Panc1 (cell line): ENCODE measurements at regions not wholly inside any gene's neighbourhood (a gene's known extent, or its start where the extent isn't known, plus 50 kb on each side); places are given as distances from the start of the nearest gene placed in this dataset.

Experiments used
- ATAC-seq: fragments of 200-7000 bp; cut with Tn5 transposase; 2 replicates; pipeline ENCODE4 v1.9.1; 2020; ENCODE audit warnings: mild to moderate bottlenecking, moderate library complexity
- BruUV-seq: library from RNA; stranded (reverse); fragments of 400-500 nt; replicated peaks from 2 replicates; lab custom pipeline; 2021; lab: Mats Ljungman, UMichigan
- CTCF ChIA-PET: fragments of 300-600 bp; sonication (Branson Sonifier 250); formaldehyde crosslinking; loops from one replicate; lab custom pipeline; 2022; ENCODE audit warnings: antibody characterized with exemption; lab: Charles Lee
- POLR2A ChIA-PET: fragments of 300-600 bp; sonication (Branson Sonifier 250); formaldehyde crosslinking; loops from one replicate; lab custom pipeline; 2022; ENCODE audit warnings: antibody characterized with exemption; lab: Charles Lee
- DNase-seq: peaks from one replicate; pipeline ENCODE4 v3.0.0-alpha.2; 2010; ENCODE audit warnings: low read depth, low spot score
- H3K27ac ChIP-seq: 2 replicates; pipeline ENCODE4 v1.5.1; 2011; ENCODE audit warnings: mild to moderate bottlenecking, low read length, inconsistent platforms
- H3K27me3 ChIP-seq: fragments of 200-500 bp; sonication (Bioruptor generic); 2 replicates; pipeline ENCODE4 v1.6.0; 2014; ENCODE audit warnings: low read length, inconsistent platforms; ENCODE audit not compliant: control insufficient read depth, insufficient read depth
- H3K36me3 ChIP-seq: fragments of 200-500 bp; sonication (Bioruptor generic); 2 replicates; pipeline ENCODE4 v1.5.1; 2014; ENCODE audit warnings: inconsistent platforms, mild to moderate bottlenecking, low read length, moderate library complexity; ENCODE audit not compliant: control insufficient read depth, insufficient read depth
- H3K4me1 ChIP-seq: 2 replicates; pipeline ENCODE4 v1.5.1; 2011; ENCODE audit warnings: inconsistent platforms, mild to moderate bottlenecking, low read length, moderate library complexity; ENCODE audit not compliant: control insufficient read depth, insufficient read depth
- H3K4me3 ChIP-seq, 2 experiments: 2 replicates each; pipeline ENCODE4 v1.5.1; 2011 to 2012; ENCODE audit warnings: low read depth in 2 of 2, low read length in 2 of 2, mild to moderate bottlenecking in 2 of 2, inconsistent platforms in 1 of 2, moderate library complexity in 1 of 2
- H3K9me3 ChIP-seq: fragments of 200-500 bp; sonication (Bioruptor generic); 2 replicates; pipeline ENCODE4 v1.5.1; 2014; ENCODE audit warnings: low read depth, mild to moderate bottlenecking, inconsistent platforms, low read length, moderate library complexity; ENCODE audit not compliant: control insufficient read depth, insufficient read depth
- POLR2AphosphoS5 ChIP-seq: IDR thresholded peaks from 2 replicates; pipeline ENCODE4 v1.6.1; 2012; ENCODE audit warnings: mild to moderate bottlenecking, low read depth, low read length, moderate library complexity
- SIN3A ChIP-seq: IDR thresholded peaks from 2 replicates; pipeline ENCODE4 v1.6.1; 2012; ENCODE audit warnings: low read depth, mild to moderate bottlenecking, low read length, moderate library complexity, borderline replicate concordance; ENCODE audit not compliant: insufficient read depth
- TCF7L2 ChIP-seq: IDR thresholded peaks from 2 replicates; pipeline ENCODE4 v1.6.1; 2011; ENCODE audit warnings: mild to moderate bottlenecking, low read depth, low read length, inconsistent platforms
- in situ Hi-C: cut with HindIII; loops from 2 replicates; pipeline ENCODE4 v1.10.0; 2016; ENCODE audit warnings: low sequenced_read_pairs, low pct_unique_long_range_greater_than_20kb
- intact Hi-C: fragments of 100-400 bp; cut with micrococcal nuclease; formaldehyde crosslinking; loops from one replicate; pipeline ENCODE4 v1.10.0; 2022; ENCODE audit not compliant: unreplicated experiment
- TF ChIP-seq, protein P1 (sequence below): fragments of 450-650 bp; IDR thresholded peaks from 2 replicates; pipeline ENCODE4 v1.5.1; 2017; ENCODE audit warnings: mild to moderate bottlenecking
- TF ChIP-seq, protein P2 (sequence below), 2 experiments: IDR thresholded peaks; 2 replicates each; pipeline ENCODE4 v1.6.1; 2011 to 2012; ENCODE audit warnings: low read depth in 2 of 2, control low read depth in 1 of 2, low read length in 1 of 2, mild to moderate bottlenecking in 1 of 2, moderate library complexity in 1 of 2; ENCODE audit not compliant: insufficient read depth in 1 of 2

DNA sequence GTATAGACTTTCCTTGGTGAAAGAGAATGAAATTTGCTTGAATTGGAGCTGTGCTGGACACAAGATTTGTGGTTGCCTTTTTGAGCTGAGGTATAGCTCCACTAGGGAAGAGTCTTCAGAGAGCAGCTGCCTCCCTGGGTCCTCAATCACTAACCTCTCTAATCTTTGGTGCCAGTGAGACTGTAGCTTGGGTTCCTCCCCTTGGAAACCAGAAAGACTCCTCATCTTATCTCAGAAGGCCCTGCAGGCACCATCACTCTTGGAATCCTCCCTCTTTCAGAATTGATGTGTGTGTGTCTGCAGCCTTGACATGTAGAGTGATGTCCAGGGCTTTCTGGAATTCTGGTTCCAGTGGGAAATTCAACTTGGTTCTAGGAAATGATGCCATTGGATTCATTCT is 426.5 kb downstream of the RPS24 start:
- Histone ChIP-seq H3K36me3 (no peaks in the 10 kb centered on the region), H3K27ac (peak overlapping the region; percentile 75), H3K4me3 (no peak overlapping the region), H3K4me1 (peaks cover 42% of the 10 kb centered on the region), H3K27me3 (no peaks in the 10 kb centered on the region), H3K9me3 (no peaks in the 10 kb centered on the region)
- POLR2A ChIA-PET = no interaction called here
- no peak for DNase-seq
- in situ Hi-C loops = no loop called here
- no peak for TF ChIP-seq POLR2AphosphoS5
- TF ChIP-seq SIN3A = no peak
- TF ChIP-seq, protein P1, sequence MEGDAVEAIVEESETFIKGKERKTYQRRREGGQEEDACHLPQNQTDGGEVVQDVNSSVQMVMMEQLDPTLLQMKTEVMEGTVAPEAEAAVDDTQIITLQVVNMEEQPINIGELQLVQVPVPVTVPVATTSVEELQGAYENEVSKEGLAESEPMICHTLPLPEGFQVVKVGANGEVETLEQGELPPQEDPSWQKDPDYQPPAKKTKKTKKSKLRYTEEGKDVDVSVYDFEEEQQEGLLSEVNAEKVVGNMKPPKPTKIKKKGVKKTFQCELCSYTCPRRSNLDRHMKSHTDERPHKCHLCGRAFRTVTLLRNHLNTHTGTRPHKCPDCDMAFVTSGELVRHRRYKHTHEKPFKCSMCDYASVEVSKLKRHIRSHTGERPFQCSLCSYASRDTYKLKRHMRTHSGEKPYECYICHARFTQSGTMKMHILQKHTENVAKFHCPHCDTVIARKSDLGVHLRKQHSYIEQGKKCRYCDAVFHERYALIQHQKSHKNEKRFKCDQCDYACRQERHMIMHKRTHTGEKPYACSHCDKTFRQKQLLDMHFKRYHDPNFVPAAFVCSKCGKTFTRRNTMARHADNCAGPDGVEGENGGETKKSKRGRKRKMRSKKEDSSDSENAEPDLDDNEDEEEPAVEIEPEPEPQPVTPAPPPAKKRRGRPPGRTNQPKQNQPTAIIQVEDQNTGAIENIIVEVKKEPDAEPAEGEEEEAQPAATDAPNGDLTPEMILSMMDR = no peak
- no peak for TF ChIP-seq TCF7L2
- TF ChIP-seq, protein P2, sequence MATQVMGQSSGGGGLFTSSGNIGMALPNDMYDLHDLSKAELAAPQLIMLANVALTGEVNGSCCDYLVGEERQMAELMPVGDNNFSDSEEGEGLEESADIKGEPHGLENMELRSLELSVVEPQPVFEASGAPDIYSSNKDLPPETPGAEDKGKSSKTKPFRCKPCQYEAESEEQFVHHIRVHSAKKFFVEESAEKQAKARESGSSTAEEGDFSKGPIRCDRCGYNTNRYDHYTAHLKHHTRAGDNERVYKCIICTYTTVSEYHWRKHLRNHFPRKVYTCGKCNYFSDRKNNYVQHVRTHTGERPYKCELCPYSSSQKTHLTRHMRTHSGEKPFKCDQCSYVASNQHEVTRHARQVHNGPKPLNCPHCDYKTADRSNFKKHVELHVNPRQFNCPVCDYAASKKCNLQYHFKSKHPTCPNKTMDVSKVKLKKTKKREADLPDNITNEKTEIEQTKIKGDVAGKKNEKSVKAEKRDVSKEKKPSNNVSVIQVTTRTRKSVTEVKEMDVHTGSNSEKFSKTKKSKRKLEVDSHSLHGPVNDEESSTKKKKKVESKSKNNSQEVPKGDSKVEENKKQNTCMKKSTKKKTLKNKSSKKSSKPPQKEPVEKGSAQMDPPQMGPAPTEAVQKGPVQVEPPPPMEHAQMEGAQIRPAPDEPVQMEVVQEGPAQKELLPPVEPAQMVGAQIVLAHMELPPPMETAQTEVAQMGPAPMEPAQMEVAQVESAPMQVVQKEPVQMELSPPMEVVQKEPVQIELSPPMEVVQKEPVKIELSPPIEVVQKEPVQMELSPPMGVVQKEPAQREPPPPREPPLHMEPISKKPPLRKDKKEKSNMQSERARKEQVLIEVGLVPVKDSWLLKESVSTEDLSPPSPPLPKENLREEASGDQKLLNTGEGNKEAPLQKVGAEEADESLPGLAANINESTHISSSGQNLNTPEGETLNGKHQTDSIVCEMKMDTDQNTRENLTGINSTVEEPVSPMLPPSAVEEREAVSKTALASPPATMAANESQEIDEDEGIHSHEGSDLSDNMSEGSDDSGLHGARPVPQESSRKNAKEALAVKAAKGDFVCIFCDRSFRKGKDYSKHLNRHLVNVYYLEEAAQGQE (IDR thresholded peaks at IDR 0.05; ENCODE audit: insufficient read depth in 1 of 2, low read depth in 2 of 2, low read length in 1 of 2) = no peak
- intact Hi-C loops = no loop called here
- CTCF ChIA-PET = no interaction called here
- no peak for ATAC-seq
- BruUV-seq = no TSS peak

DNA sequence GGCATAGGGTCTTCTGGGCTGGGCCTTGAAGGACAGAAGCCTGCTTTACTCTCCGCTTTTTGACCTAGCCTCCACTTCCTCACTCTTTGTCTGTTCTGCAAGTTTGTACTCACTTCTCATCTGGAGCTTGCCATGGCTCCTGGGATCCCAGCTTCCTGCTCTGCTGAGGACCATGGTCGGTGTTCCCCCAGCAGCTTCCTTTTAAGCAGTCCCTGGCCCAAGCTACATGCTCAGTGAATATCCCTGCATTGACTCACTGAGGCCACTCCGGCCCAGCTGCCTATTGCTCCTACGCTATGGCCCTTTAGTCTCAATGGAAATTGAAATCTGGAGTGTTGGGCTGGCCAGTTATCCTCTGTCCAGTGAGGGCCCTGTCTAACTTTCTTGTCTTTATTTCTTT is 427.7 kb downstream of the RPS24 start:
- in situ Hi-C loops (no loop called here), intact Hi-C loops (no loop called here)
- no TSS peak for BruUV-seq
- Histone ChIP-seq H3K4me3 (no peak overlapping the region), H3K36me3 (no peaks in the 10 kb centered on the region), H3K4me1 (peaks cover 36% of the 10 kb centered on the region), H3K9me3 (no peaks in the 10 kb centered on the region), H3K27me3 (no peaks in the 10 kb centered on the region), H3K27ac (no peak overlapping the region)
- CTCF ChIA-PET = no interaction called here
- POLR2A ChIA-PET = no interaction called here
- DNase-seq (no peak), ATAC-seq (no peak)
- TF ChIP-seq POLR2AphosphoS5 (no peak), TCF7L2 (no peak), SIN3A (no peak)
- TF ChIP-seq, protein P2 (IDR thresholded peaks at IDR 0.05; ENCODE audit: insufficient read depth in 1 of 2, low read depth in 2 of 2, low read length in 1 of 2) = no peak
- TF ChIP-seq, protein P1 = no peak
